VCaP (cell line): ENCODE measurements at regions not wholly inside any gene's neighbourhood (a gene's known extent, or its start where the extent isn't known, plus 50 kb on each side); places are given as distances from the start of the nearest gene placed in this dataset.
A peak's percentile ranks its signal among the peaks of the same experiment; 100 is the strongest.
"Not testable (repeated sequence)": the region's sequence is repeated elsewhere in the genome, so short reads cannot be mapped to it uniquely, and the experiment has no call there.

Experiments
- H3K27ac ChIP-seq: fragments of 450-650 bp; 2 replicates; pipeline ENCODE4 v1.5.1; 2017
- CTCF ChIP-seq: fragments of 450-650 bp; conservative IDR thresholded peaks from 2 replicates; pipeline ENCODE4 v1.5.1; 2017; ENCODE audit warnings: mild to moderate bottlenecking, moderate library complexity

- no peak for TF ChIP-seq CTCF
- no peak overlapping the region for H3K27ac ChIP-seq
These were observed 552.9 kb upstream of the LRATD1 start for GRCh38 chr2:14079576-14079975.

GRCh38 chr2:14081521-14081920 lies 551.0 kb upstream of the LRATD1 start:
- no peak for TF ChIP-seq CTCF
- no peak overlapping the region for H3K27ac ChIP-seq

- no peak for TF ChIP-seq CTCF
- no peak overlapping the region for H3K27ac ChIP-seq
These were observed 549.9 kb upstream of the LRATD1 start for GRCh38 chr2:14082640-14083039.

GRCh38 chr2:14094592-14094991 lies 537.9 kb upstream of the LRATD1 start:
- H3K27ac ChIP-seq = peak overlapping the region; percentile 66
- no peak for TF ChIP-seq CTCF

GRCh38 chr2:14099101-14099500 lies 533.4 kb upstream of the LRATD1 start:
- H3K27ac ChIP-seq = not testable (repeated sequence)

GRCh38 chr2:14114275-14114674 lies 518.2 kb upstream of the LRATD1 start:
- H3K27ac ChIP-seq = no peak overlapping the region
- no peak for TF ChIP-seq CTCF

GRCh38 chr2:14120376-14120775 lies 512.1 kb upstream of the LRATD1 start:
- TF ChIP-seq CTCF = no peak
- H3K27ac ChIP-seq = no peak overlapping the region

GRCh38 chr2:14123436-14124103 lies 508.9 kb upstream of the LRATD1 start:
- 0 out of 2 replicates have a peak overlapping the region, but pooled peaks have one; percentile 8 for H3K27ac ChIP-seq
- no peak for TF ChIP-seq CTCF
